GM12864 (cell line): ENCODE measurements at regions not wholly inside any gene's neighbourhood (a gene's known extent, or its start where the extent isn't known, plus 50 kb on each side); places are given as distances from the start of the nearest gene placed in this dataset.

Experiments used
- DNase-seq: peaks from one replicate; pipeline ENCODE4 v3.0.0-alpha.2; 2011; ENCODE audit warnings: low read depth
- H3K4me3 ChIP-seq: 2 replicates; pipeline ENCODE4 v1.5.1; 2011; ENCODE audit warnings: mild to moderate bottlenecking, low read depth, low read length, control low read depth
- TF ChIP-seq, protein P1 (sequence below): IDR thresholded peaks from 2 replicates; pipeline ENCODE4 v1.5.1; 2011; ENCODE audit warnings: low read depth, mild to moderate bottlenecking, moderate library complexity, low read length, control low read depth, inconsistent platforms; ENCODE audit errors: missing control alignments

DNA sequence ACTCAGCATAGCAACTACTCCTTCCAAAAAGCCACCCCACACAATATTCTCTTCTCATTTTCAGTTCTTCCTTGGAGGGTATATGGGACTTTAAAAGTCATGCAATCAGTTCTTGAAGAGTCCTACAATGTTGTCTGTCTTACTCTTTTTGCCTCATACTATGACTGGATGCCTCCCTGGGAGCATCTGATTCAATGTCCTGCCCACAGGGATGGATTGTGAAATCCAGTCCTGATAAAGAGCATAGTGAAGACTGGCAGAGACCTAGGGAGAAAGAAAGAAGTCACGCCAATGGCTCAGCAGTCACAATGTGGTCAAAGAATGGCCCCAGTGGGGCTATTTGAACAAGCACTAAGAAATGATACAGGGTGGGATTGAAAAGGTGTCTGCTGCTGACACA lies 155.1 kb upstream of the SERPINE2 start:
- TF ChIP-seq, protein P1, sequence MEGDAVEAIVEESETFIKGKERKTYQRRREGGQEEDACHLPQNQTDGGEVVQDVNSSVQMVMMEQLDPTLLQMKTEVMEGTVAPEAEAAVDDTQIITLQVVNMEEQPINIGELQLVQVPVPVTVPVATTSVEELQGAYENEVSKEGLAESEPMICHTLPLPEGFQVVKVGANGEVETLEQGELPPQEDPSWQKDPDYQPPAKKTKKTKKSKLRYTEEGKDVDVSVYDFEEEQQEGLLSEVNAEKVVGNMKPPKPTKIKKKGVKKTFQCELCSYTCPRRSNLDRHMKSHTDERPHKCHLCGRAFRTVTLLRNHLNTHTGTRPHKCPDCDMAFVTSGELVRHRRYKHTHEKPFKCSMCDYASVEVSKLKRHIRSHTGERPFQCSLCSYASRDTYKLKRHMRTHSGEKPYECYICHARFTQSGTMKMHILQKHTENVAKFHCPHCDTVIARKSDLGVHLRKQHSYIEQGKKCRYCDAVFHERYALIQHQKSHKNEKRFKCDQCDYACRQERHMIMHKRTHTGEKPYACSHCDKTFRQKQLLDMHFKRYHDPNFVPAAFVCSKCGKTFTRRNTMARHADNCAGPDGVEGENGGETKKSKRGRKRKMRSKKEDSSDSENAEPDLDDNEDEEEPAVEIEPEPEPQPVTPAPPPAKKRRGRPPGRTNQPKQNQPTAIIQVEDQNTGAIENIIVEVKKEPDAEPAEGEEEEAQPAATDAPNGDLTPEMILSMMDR: no peak
- no peak for DNase-seq

DNA sequence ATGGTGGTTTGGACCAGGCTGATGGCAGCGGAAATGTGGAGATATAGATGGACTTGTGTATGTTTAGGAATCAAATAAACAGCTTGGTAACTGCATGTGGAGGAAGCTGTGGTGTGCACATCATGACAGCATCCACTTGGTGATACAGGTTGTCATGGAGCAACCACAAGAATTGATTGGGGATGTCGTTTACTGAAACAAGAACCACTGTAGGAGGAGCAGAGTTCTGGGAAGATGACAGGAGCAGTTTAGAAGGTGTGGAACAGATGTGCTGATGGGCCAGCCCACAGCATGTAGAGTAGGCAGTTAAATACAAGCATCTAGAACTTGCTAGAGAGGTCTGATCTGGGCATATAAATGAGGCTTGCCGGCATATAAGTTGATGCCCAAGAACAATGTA lies 152.4 kb upstream of the SERPINE2 start:
- DNase-seq: no peak
- H3K4me3 ChIP-seq: no peak overlapping the region
- TF ChIP-seq, protein P1: no peak

More for the DNA sequence above, 155.1 kb upstream of the SERPINE2 start:
- H3K4me3 ChIP-seq: no peak overlapping the region

DNA sequence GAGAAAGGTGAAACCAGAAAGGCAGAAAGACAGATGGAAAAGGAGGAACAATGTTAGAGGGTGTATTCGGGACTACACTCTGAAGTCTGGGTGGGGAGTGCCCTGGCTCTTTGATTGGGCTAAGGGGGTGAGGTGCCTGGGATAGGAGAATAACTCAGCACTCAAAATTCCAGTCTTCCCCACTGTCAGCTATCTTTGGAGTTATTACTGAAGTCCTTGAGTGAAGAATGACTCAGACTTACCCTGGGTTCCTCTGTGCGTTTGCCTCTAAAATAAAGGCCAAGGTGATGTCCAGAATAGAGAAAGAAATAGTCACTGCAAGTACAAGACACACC lies 151.8 kb upstream of the SERPINE2 start:
- no peak overlapping the region for H3K4me3 ChIP-seq
- DNase-seq: no peak
- TF ChIP-seq, protein P1: no peak

DNA sequence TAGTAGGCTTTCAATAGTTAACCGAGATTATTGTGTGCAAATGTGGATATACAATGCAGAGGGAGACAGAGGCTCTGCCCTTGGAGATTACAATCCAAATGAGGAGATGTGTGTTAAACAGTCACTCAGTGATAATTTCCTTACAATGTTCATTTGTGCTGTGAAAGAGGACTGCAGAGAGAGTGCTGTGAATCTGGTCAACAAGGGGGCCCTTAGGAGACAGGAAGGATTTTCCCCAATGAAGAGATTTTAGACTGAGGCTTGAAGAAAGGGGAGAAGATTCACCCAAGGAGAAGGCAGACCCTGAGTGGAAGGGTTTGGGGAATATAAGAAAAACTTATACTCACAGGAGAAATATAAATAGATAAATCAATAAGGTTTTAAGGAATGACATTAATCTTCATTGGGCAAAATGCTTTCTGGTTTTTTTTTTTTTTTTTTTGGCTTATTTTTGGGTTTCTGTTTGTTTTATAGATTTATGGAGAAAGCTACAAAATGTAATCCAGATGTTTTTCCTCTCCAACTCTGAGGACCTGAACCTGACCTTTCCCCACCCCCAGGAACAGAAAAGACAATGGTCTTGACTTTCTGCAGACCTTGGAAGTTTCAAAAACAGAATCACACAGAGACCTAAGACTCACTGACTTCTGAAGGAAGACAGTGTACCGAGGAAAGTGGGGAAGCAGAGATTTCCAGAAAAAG lies 151.3 kb upstream of the SERPINE2 start:
- no peak for DNase-seq
- TF ChIP-seq, protein P1: no peak

DNA sequence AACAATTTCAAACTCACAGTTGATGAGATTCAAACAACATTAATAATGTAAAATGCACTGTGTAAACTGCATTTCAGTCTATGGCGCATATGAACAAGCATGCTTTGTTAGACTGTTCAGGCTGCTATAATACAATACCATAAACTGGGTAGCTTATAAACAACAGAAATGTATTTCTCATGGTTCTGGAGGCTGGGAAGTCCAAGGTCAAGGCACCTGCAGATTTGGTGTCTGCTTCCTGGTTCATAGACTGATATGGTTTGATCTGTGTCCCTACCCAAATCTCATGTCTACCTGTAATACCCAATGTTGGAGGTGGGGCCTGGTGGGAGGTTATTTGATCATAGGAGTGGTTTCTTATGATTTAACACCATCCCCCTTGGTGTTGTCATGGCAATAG lies 148.1 kb upstream of the SERPINE2 start:
- TF ChIP-seq, protein P1: no peak
- no peak overlapping the region for H3K4me3 ChIP-seq
- DNase-seq: no peak

More for the DNA sequence above, 151.3 kb upstream of the SERPINE2 start:
- H3K4me3 ChIP-seq: no peak overlapping the region

DNA sequence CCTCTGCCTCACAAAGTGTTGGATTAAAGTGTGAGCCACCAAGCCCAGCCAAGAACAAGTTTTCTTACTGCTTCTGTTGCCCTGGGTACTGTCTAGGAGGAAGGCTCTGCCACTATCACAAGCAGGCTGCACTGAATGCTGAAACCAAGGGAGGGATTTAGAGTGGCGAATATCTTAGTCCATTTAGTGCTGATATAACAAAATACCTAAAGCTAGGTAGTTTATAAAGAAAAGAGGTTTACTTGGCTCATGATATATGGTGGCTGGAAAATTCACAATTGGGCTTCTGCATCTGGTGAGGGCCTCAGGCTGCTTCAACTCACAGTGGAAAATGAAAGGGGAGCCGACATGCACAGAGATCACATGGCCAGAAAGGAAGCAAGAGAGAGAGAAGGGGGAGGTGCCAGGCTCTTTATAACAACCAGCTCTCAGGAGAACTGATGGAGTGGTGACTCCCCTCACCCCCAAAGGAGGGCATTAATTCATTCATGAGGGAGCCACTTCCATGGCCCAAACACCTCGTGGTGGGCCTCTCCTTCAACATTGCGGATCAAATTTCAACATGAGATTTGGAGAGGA lies 146.0 kb upstream of the SERPINE2 start:
- TF ChIP-seq, protein P1: no peak
- no peak for DNase-seq
- no peak overlapping the region for H3K4me3 ChIP-seq

DNA sequence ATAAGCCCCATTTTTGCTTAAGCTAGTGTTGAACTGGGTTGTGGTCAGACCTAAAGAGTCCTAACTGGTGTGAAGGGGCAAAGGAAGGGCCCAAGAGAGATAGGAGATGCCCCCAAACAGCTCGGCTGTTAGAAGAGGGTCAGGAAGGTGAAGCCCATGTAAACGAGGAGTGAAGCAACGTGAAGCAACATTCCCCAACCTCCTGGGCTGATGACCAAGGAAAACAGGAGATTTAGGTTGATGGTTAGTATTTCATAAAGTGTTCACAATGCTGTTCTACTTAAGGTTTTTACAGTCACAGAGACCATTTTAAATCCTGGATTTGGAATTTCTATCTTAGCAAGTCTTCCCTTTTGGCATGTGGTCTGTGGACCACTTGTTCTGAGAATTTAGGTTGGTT lies 144.0 kb upstream of the SERPINE2 start:
- TF ChIP-seq, protein P1: no peak

More for the DNA sequence above, 144.0 kb upstream of the SERPINE2 start:
- no peak overlapping the region for H3K4me3 ChIP-seq
- no peak for DNase-seq
